GM13977 (cell line): ENCODE measurements at regions not wholly inside any gene's neighbourhood (a gene's known extent, or its start where the extent isn't known, plus 50 kb on each side); places are given as distances from the start of the nearest gene placed in this dataset.

Experiments used
- DNase-seq: peaks from one replicate; pipeline ENCODE4 v3.0.0; 2012; ENCODE audit warnings: low spot score
- CTCF ChIP-seq: IDR thresholded peaks from 2 replicates; pipeline ENCODE4 v1.5.1; 2012; ENCODE audit warnings: mild to moderate bottlenecking, control low read depth; ENCODE audit not compliant: insufficient read depth; ENCODE audit errors: extremely low read depth, missing control alignments
- in situ Hi-C: fragments of 300-500 bp; cut with MboI; formaldehyde crosslinking; loops from one replicate; pipeline ENCODE4 v1.12.0; 2022; ENCODE audit warnings: low sequenced_read_pairs, low pct_unique_long_range_greater_than_20kb, mixed read lengths, inconsistent platforms; ENCODE audit not compliant: unreplicated experiment

GRCh38 chr3:22269831-22270230 is 518.8 kb upstream of the ZNF385D start:
- in situ Hi-C loops, result no loop called here
- no peak for TF ChIP-seq CTCF
- no peak for DNase-seq

GRCh38 chr3:22276351-22276750 is 525.3 kb upstream of the ZNF385D start:
- DNase-seq, result no peak
- in situ Hi-C loops, result no loop called here
- no peak for TF ChIP-seq CTCF

- no peak for DNase-seq
- in situ Hi-C loops, result no loop called here
- no peak for TF ChIP-seq CTCF
Observed at GRCh38 chr3:22284559-22284958, 533.5 kb upstream of the ZNF385D start.

GRCh38 chr3:22288756-22289155 is 537.7 kb upstream of the ZNF385D start:
- no peak for DNase-seq
- in situ Hi-C loops, result no loop called here
- no peak for TF ChIP-seq CTCF

GRCh38 chr3:22292681-22293080 is 541.7 kb upstream of the ZNF385D start:
- TF ChIP-seq CTCF, result no peak
- no peak for DNase-seq
- in situ Hi-C loops, result no loop called here

- DNase-seq, result no peak
- no peak for TF ChIP-seq CTCF
- in situ Hi-C loops, result no loop called here
Observed at GRCh38 chr3:22296601-22297000, 545.6 kb upstream of the ZNF385D start.

GRCh38 chr3:22297436-22297835 is 546.4 kb upstream of the ZNF385D start:
- DNase-seq, result no peak
- in situ Hi-C loops, result no loop called here
- TF ChIP-seq CTCF, result no peak
